CD14-positive monocyte (primary cell): ENCODE measurements at regions not wholly inside any gene's neighbourhood (a gene's known extent, or its start where the extent isn't known, plus 50 kb on each side); places are given as distances from the start of the nearest gene placed in this dataset.

Experiments used
- DNase-seq, 3 donors: peaks; one replicate each; pipeline ENCODE4 v3.0.0-alpha.2; 2011 to 2022
- H2AFZ ChIP-seq: 2 replicates; pipeline ENCODE4 v1.6.0; 2012; ENCODE audit warnings: mild to moderate bottlenecking, low read depth, low read length, inconsistent platforms; ENCODE audit not compliant: insufficient read depth, poor library complexity, severe bottlenecking
- H3K27ac ChIP-seq, 2 donors: 1 replicate in 1 of 2; 2 replicates in 1 of 2; pipeline ENCODE4 v1.5.1; 2012 to 2013; ENCODE audit warnings: low read length in 2 of 2, control low read depth in 1 of 2, inconsistent platforms in 1 of 2, low read depth in 1 of 2, mild to moderate bottlenecking in 1 of 2
- H3K27me3 ChIP-seq, 2 donors: one replicate each; pipeline versions ENCODE4 v1.6.0 to v1.6.1; 2011 to 2013; ENCODE audit warnings: low read length in 2 of 2; ENCODE audit not compliant: control insufficient read depth in 2 of 2, insufficient read depth in 2 of 2
- H3K36me3 ChIP-seq, 2 donors: replicated peaks in 1 of 2; 1 replicate in 1 of 2; 2 replicates in 1 of 2; pipeline versions ENCODE4 v1.5.1 to v1.6.1; 2012 to 2013; ENCODE audit warnings: low read length in 2 of 2, control low read depth in 1 of 2, inconsistent platforms in 1 of 2, mild to moderate bottlenecking in 1 of 2; ENCODE audit not compliant: insufficient read depth in 2 of 2, control insufficient read depth in 1 of 2
- H3K4me1 ChIP-seq, 2 donors: 1 replicate in 1 of 2; 2 replicates in 1 of 2; pipeline versions ENCODE4 v1.5.1 to v1.6.1; 2012 to 2013; ENCODE audit warnings: low read length in 2 of 2, control low read depth in 1 of 2, inconsistent platforms in 1 of 2, mild to moderate bottlenecking in 1 of 2, moderate library complexity in 1 of 2; ENCODE audit not compliant: insufficient read depth in 2 of 2, control insufficient read depth in 1 of 2
- H3K4me2 ChIP-seq: replicated peaks from 2 replicates; pipeline ENCODE3; 2012; ENCODE audit warnings: low read length, moderate library complexity, mild to moderate bottlenecking; ENCODE audit not compliant: poor library complexity, severe bottlenecking; ENCODE audit errors: extremely low read depth
- H3K4me3 ChIP-seq, 3 experiments: fragments of 200-600 bp in 1 of 3; sonication (generic) in 1 of 3; replicated peaks in 1 of 3; 1 replicate in 2 of 3; 2 replicates in 1 of 3; pipeline ENCODE4 v1.5.1; 2011 to 2013; ENCODE audit warnings: low read length in 3 of 3, mild to moderate bottlenecking in 3 of 3, control low read depth in 2 of 3, low read depth in 2 of 3, inconsistent platforms in 1 of 3, moderate library complexity in 1 of 3
- H3K79me2 ChIP-seq: 2 replicates; pipeline ENCODE4 v1.6.0; 2012; ENCODE audit warnings: mild to moderate bottlenecking, control low read depth, inconsistent platforms, low read length, moderate library complexity; ENCODE audit not compliant: insufficient read depth
- H3K9ac ChIP-seq: 2 replicates; pipeline ENCODE4 v1.6.0; 2017; ENCODE audit warnings: low read length, mild to moderate bottlenecking; ENCODE audit not compliant: insufficient read depth, poor library complexity, severe bottlenecking
- H3K9me3 ChIP-seq, 2 donors: replicated peaks in 1 of 2; 1 replicate in 1 of 2; 2 replicates in 1 of 2; pipeline versions ENCODE4 v1.5.1 to v1.6.1; 2012 to 2013; ENCODE audit warnings: low read length in 2 of 2, control low read depth in 1 of 2; ENCODE audit not compliant: control insufficient read depth in 1 of 2, insufficient read depth in 1 of 2
- H4K20me1 ChIP-seq: 2 replicates; pipeline ENCODE4 v1.6.0; 2012; ENCODE audit warnings: mild to moderate bottlenecking, low read length, control low read depth, moderate library complexity; ENCODE audit not compliant: insufficient read depth
- H3K27ac Mint-ChIP-seq, 7 donors: one replicate each; pipeline ENCODE4 v1.8.0; 2020; ENCODE audit warnings: mild to moderate bottlenecking in 7 of 7, mixed read lengths in 7 of 7, moderate library complexity in 6 of 7, inconsistent platforms in 2 of 7
- H3K27me3 Mint-ChIP-seq, 3 donors: one replicate each; pipeline ENCODE4 v1.8.0; 2021 to 2022; ENCODE audit warnings: low read depth in 3 of 3, mild to moderate bottlenecking in 3 of 3, mixed read lengths in 3 of 3, moderate library complexity in 3 of 3, inconsistent platforms in 1 of 3
- H3K36me3 Mint-ChIP-seq, 2 donors: one replicate each; pipeline ENCODE4 v1.8.0; 2020; ENCODE audit warnings: mixed read lengths in 2 of 2, inconsistent platforms in 1 of 2, mild to moderate bottlenecking in 1 of 2
- H3K4me1 Mint-ChIP-seq: one replicate; pipeline ENCODE4 v1.8.0; 2020; ENCODE audit warnings: mild to moderate bottlenecking, mixed read lengths
- H3K4me3 Mint-ChIP-seq, 2 donors: one replicate each; pipeline ENCODE4 v1.8.0; 2020; ENCODE audit warnings: mild to moderate bottlenecking in 2 of 2, mixed read lengths in 2 of 2, moderate library complexity in 1 of 2
- H3K9me3 Mint-ChIP-seq, 7 donors: one replicate each; pipeline ENCODE4 v1.8.0; 2020 to 2022; ENCODE audit warnings: mixed read lengths in 7 of 7, mild to moderate bottlenecking in 6 of 7, moderate library complexity in 6 of 7, inconsistent platforms in 2 of 7
- CTCF ChIP-seq: fragments of 200-600 bp; IDR thresholded peaks from one replicate; pipeline ENCODE4 v1.8.0; 2022; ENCODE audit warnings: antibody characterized with exemption, mild to moderate bottlenecking
- WGBS: methylation state at CpG from one replicate; pipeline ENCODE4 v1.1.5; 2013; ENCODE audit warnings: missing lambda C conversion rate; ENCODE audit not compliant: insufficient coverage; 5-methylcytosine and 5-hydroxymethylcytosine counted together
- intact Hi-C, 2 donors: fragments of 100-400 bp; cut with micrococcal nuclease; formaldehyde crosslinking; loops; one replicate each; pipeline versions ENCODE4 v1.15.0 to v1.15.1; 2023

- WGBS: no CpG with 5 or more reads among the region's 1 CpG
- H3K4me1 Mint-ChIP-seq: no peaks in the 10 kb centered on the region
Observed at GRCh38 chr21:23307065-23307464, 2300.2 kb downstream of the MRPL39 start.

GRCh38 chr21:23292292-23292691 is 2294.1 kb downstream of the NCAM2 start:
- intact Hi-C loops: no loop called here

More at GRCh38 chr21:23307065-23307464, 2300.2 kb downstream of the MRPL39 start:
- Histone ChIP-seq H3K36me3 (no peaks in the 10 kb centered on the region), H4K20me1 (no peaks in the 10 kb centered on the region), H3K79me2 (no peaks in the 10 kb centered on the region), H3K9me3 (no peaks in the 10 kb centered on the region), H3K27me3 (no peaks in the 10 kb centered on the region), H3K4me3 (no peak overlapping the region), H3K9ac (no peak overlapping the region), H3K4me1 (no peaks in the 10 kb centered on the region), H2AFZ (no peak overlapping the region), H3K4me2 (no peak overlapping the region), H3K27ac (no peak overlapping the region)
- intact Hi-C loops: no loop called here
- no peaks in the 10 kb centered on the region for H3K36me3 Mint-ChIP-seq
- DNase-seq: no peak
- no peak overlapping the region for H3K4me3 Mint-ChIP-seq
- peaks cover 0 to 6% (median 0%) of the 10 kb centered on the region in 7 donors for H3K9me3 Mint-ChIP-seq
- TF ChIP-seq CTCF: no peak
- no peak overlapping the region for H3K27ac Mint-ChIP-seq
- no peaks in the 10 kb centered on the region for H3K27me3 Mint-ChIP-seq

More at GRCh38 chr21:23292292-23292691, 2294.1 kb downstream of the NCAM2 start:
- Histone ChIP-seq H3K4me2 (no peak overlapping the region), H3K27me3 (no peaks in the 10 kb centered on the region), H3K9me3 (peaks cover 0 to 8% of the 10 kb centered on the region in 2 donors), H4K20me1 (no peaks in the 10 kb centered on the region), H2AFZ (no peak overlapping the region), H3K4me1 (no peaks in the 10 kb centered on the region), H3K9ac (no peak overlapping the region), H3K36me3 (no peaks in the 10 kb centered on the region), H3K4me3 (no peak overlapping the region), H3K27ac (no peak overlapping the region), H3K79me2 (no peaks in the 10 kb centered on the region)
- H3K4me3 Mint-ChIP-seq: no peak overlapping the region
- H3K27me3 Mint-ChIP-seq: no peaks in the 10 kb centered on the region
- no peak overlapping the region for H3K27ac Mint-ChIP-seq
- TF ChIP-seq CTCF: no peak
- H3K9me3 Mint-ChIP-seq: peaks cover 0 to 11% (median 0%) of the 10 kb centered on the region in 7 donors
- H3K4me1 Mint-ChIP-seq: no peaks in the 10 kb centered on the region
- DNase-seq: no peak
- no peaks in the 10 kb centered on the region for H3K36me3 Mint-ChIP-seq
- 92% methylated on average over 2 of the region's 3 CpGs for WGBS
